Activated B cell treated with CpG ODN at 0.5 μM for 24 hours (primary cell): ENCODE measurements at regions not wholly inside any gene's neighbourhood (a gene's known extent, or its start where the extent isn't known, plus 50 kb on each side); places are given as distances from the start of the nearest gene placed in this dataset.

Experiments
- ATAC-seq: fragments of 200-7000 bp; cut with Tn5 transposase; one replicate; pipeline ENCODE4 v1.10.0; 2021; ENCODE audit warnings: low read depth, mild to moderate bottlenecking, moderate library complexity
- CTCF ChIA-PET: fragments of 350-600 bp; sonication (Branson Sonifier 250); formaldehyde crosslinking; loops from one replicate; lab custom pipeline; 2021; ENCODE audit warnings: antibody characterized with exemption; lab: Charles Lee
- POLR2A ChIA-PET: fragments of 350-600 bp; sonication (Branson Sonifier 250); formaldehyde crosslinking; loops from one replicate; lab custom pipeline; 2021; ENCODE audit warnings: antibody characterized with exemption; lab: Charles Lee
- DNase-seq: peaks from one replicate; pipeline ENCODE4 v3.0.0; 2022
- H3K27ac Mint-ChIP-seq: one replicate; pipeline ENCODE4 v1.8.0; 2020; ENCODE audit warnings: mixed read lengths
- H3K27me3 Mint-ChIP-seq: one replicate; pipeline ENCODE4 v1.8.0; 2021; ENCODE audit warnings: mixed read lengths
- H3K36me3 Mint-ChIP-seq: one replicate; pipeline ENCODE4 v1.8.0; 2021; ENCODE audit warnings: low read depth, mixed read lengths
- H3K4me1 Mint-ChIP-seq: one replicate; pipeline ENCODE4 v1.8.0; 2021; ENCODE audit warnings: mixed read lengths
- H3K4me3 Mint-ChIP-seq: one replicate; pipeline ENCODE4 v1.8.0; 2020; ENCODE audit warnings: mild to moderate bottlenecking, mixed read lengths
- H3K9me3 Mint-ChIP-seq: one replicate; pipeline ENCODE4 v1.8.0; 2020; ENCODE audit warnings: mixed read lengths
- CTCF ChIP-seq: fragments of 200-600 bp; IDR thresholded peaks from one replicate; pipeline ENCODE4 v1.8.0; 2022; ENCODE audit warnings: antibody characterized with exemption, mild to moderate bottlenecking
- intact Hi-C: fragments of 100-400 bp; cut with micrococcal nuclease; formaldehyde crosslinking; loops from one replicate; pipeline ENCODE4 v1.15.1; 2024

GRCh38 chr7:53426145-53426750 lies 390.8 kb downstream of the POM121L12 start:
- Mint-ChIP-seq H3K4me1 (no peaks in the 10 kb centered on the region), H3K27me3 (no peaks in the 10 kb centered on the region), H3K36me3 (no peaks in the 10 kb centered on the region), H3K4me3 (no peak overlapping the region), H3K27ac (no peak overlapping the region), H3K9me3 (peaks cover 16% of the 10 kb centered on the region)
- no peak for TF ChIP-seq CTCF
- intact Hi-C loops: no loop called here
- ChIA-PET POLR2A (no interaction called here), CTCF (no interaction called here)
- DNase-seq (no peak), ATAC-seq (no peak)

GRCh38 chr7:53428045-53428444 lies 392.6 kb downstream of the POM121L12 start:
- H3K27me3 Mint-ChIP-seq: no peaks in the 10 kb centered on the region
- H3K27ac Mint-ChIP-seq: no peak overlapping the region
- intact Hi-C loops: no loop called here
- ChIA-PET CTCF (no interaction called here), POLR2A (no interaction called here)
- no peak for ATAC-seq
- no peaks in the 10 kb centered on the region for H3K36me3 Mint-ChIP-seq
- H3K4me1 Mint-ChIP-seq: no peaks in the 10 kb centered on the region
- no peak for TF ChIP-seq CTCF
- no peak for DNase-seq
- H3K9me3 Mint-ChIP-seq: peaks cover 16% of the 10 kb centered on the region
- no peak overlapping the region for H3K4me3 Mint-ChIP-seq

- ATAC-seq (no peak), DNase-seq (no peak)
- H3K36me3 Mint-ChIP-seq: no peaks in the 10 kb centered on the region
- POLR2A ChIA-PET: no interaction called here
- CTCF ChIA-PET: no interaction called here
- H3K4me1 Mint-ChIP-seq: no peaks in the 10 kb centered on the region
- H3K27me3 Mint-ChIP-seq: no peaks in the 10 kb centered on the region
- TF ChIP-seq CTCF: no peak
- peaks cover 5% of the 10 kb centered on the region for H3K9me3 Mint-ChIP-seq
- H3K27ac Mint-ChIP-seq: no peak overlapping the region
- H3K4me3 Mint-ChIP-seq: no peak overlapping the region
- intact Hi-C loops: no loop called here
Measured at GRCh38 chr7:53431901-53432300, 396.5 kb downstream of the POM121L12 start.

- H3K4me1 Mint-ChIP-seq: no peaks in the 10 kb centered on the region
- intact Hi-C loops: no loop called here
Measured at GRCh38 chr7:53437336-53437735, 401.9 kb downstream of the POM121L12 start.

GRCh38 chr7:53446170-53446569 lies 410.7 kb downstream of the POM121L12 start:
- Mint-ChIP-seq H3K4me1 (no peaks in the 10 kb centered on the region), H3K27me3 (no peaks in the 10 kb centered on the region), H3K36me3 (no peaks in the 10 kb centered on the region), H3K9me3 (no peaks in the 10 kb centered on the region), H3K4me3 (no peak overlapping the region), H3K27ac (no peak overlapping the region)
- POLR2A ChIA-PET: no interaction called here
- no peak for TF ChIP-seq CTCF
- CTCF ChIA-PET: no interaction called here
- intact Hi-C loops: no loop called here
- no peak for ATAC-seq
- no peak for DNase-seq

More at GRCh38 chr7:53437336-53437735, 401.9 kb downstream of the POM121L12 start:
- H3K27ac Mint-ChIP-seq: no peak overlapping the region
- POLR2A ChIA-PET: no interaction called here
- H3K9me3 Mint-ChIP-seq: peaks cover 6% of the 10 kb centered on the region
- CTCF ChIA-PET: no interaction called here
- DNase-seq (no peak), ATAC-seq (no peak)
- H3K36me3 Mint-ChIP-seq: no peaks in the 10 kb centered on the region
- no peaks in the 10 kb centered on the region for H3K27me3 Mint-ChIP-seq
- TF ChIP-seq CTCF: no peak
- no peak overlapping the region for H3K4me3 Mint-ChIP-seq
